GM21447 (cell line): ENCODE measurements at regions not wholly inside any gene's neighbourhood (a gene's known extent, or its start where the extent isn't known, plus 50 kb on each side); places are given as distances from the start of the nearest gene placed in this dataset.

ENCODE experiments used
- ATAC-seq: cut with Tn5 transposase; IDR thresholded peaks from one replicate; pipeline ENCODE4 v1.9.1; 2021; ENCODE audit not compliant: unreplicated experiment

DNA sequence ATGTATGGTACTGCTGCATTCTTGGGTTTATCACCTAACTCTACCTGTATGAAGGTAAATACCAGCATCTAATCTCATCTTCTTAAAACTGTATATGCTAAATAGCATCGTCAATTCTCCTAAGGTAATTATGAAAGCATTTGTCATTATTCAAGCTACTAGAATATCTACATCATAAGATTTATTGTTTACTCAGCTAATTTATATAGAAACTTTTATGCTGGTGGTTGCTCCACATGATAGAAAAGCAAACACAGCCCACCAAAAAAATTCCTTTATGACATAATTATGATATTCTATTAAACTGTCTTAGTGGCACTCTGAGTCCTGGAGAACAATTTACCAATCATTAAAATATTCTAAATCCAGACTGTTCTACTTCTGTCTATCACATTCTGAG lies 1226.1 kb upstream of the NRXN1 start:
- ATAC-seq, result no peak

DNA sequence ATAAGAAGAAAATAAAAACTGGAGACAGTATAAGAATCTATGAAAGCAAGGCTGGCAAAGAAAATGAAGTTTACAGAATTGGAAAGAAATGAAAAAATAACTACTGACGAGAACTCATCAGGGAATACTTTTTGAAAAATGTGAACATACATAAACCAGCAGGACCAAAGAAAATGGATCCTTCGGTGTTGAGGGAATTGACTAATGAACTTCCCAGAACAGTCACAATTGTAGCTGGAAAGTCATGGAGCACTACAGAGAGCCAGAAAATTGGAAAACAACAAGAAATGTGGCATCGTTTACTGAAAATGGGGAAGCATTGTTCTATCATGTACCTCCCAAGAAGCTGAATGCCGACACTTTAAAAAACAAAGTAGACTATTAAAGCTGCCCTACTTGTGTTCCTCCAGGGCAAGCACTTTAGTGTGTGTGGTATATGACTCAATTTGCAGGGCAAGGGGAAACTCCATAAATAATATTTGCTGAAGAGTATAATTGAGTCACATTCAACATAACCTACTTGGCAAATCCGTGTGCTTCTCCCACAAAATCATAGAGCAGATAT lies 1221.6 kb upstream of the NRXN1 start:
- ATAC-seq, result no peak

DNA sequence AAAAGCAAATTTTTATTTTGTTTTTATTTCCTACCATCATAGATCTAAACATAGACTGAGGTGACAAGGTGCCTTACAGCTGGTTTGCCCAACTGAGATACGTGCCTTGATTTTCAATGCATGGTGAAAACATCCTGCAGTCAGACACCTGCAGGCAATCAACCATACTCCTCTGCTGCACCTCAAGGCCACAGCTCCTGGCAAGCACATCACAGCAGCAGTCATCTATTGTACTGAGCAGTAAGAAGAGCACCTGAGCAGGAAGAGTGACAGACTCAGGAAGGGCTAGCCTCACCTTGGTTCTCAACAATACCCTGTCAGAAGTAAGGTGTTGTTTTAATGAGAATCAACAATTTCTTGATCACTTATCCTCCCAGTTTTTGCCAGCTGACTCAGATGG lies 1206.8 kb upstream of the NRXN1 start:
- ATAC-seq, result no peak

DNA sequence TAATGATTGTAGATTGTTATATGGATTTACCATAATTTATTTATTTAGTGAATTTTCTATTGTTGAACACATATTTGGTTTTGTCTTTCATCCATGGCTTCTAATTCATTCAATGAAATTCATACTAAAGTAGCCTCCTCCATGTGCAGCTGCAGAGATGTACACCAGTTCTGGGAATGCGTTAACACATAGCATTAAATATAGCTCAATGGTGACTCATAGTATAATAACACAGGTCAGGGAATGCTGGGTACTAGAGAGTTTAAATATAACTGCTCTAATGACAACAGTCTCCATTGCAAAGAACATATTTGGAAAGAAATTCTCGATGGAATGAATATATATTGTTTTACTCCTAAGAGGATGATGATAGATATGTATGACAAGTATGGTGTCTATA lies 1190.2 kb upstream of the NRXN1 start:
- ATAC-seq, result no peak

DNA sequence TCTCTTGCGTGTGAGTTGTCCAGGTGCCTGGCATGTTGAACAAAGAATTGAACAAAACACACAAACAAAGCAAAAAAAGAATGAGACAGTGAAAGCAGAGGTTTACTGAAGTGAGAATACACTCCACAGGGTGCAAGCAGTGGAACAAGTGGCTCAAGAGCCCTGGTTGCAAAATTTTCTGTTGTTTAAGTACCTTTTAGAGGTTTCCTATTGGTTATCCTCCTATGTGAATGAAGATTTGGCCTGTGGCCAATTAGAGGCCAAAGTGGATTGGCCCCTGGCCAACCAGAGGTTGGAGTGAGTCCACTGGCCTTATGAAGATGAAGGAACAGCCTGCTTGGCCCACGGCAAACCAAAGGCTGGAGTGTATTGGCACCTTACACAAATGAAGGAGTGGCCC lies 1188.5 kb upstream of the NRXN1 start:
- no peak for ATAC-seq

DNA sequence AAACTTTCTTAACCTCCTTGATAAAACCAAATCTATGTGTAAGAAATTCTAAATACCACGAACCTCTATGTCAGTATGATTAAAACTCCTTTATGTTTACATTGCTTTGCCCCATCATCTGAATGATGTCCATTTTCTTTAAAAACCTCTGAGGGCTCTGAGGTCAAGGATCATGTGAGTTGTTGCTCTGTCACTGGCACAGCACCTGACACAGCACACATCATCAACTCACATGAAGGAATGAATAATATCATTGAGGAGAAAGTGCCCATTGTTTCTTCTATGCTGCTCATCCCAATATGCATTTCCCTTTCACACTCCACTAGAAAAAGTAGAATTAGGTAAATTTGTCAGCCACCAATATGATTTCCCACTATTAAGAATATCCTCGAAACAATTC lies 1178.7 kb upstream of the NRXN1 start:
- no peak for ATAC-seq

DNA sequence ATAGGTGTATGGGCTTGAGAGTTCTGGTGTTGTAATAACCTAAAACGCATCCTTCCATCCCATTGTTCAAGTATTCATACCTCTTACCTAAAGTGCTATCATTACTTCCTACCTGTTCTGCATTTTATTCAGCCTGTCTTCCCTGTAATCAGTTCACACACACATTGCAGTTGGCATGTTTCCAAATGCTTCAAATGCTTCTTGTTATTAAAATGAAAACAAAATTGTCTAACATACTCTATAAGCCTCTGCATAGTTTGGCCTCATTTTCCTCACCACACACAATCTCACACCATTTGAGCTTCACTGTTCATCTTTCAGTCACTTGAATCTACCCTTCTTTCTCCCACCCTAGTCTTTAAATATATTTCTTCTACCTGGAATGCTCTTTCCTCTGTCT lies 1178.2 kb upstream of the NRXN1 start:
- ATAC-seq, result no peak

DNA sequence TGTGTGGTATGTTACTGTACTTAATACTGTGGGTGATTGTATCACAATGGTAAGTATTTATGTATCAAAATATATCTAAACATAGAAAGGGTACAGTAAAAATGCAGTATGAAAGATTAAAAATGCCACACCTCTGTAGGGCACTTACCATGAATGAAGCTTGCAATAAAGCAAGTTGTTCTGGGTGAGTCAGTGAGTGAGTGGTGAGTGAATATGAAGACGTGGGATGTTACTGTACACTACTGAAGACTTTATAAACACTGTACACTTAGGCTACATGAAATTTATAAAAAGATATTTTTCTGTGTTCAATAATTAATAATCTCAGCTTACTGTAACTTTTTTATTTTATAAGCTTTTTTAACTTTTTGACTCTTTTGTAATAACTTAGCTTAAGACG lies 1162.4 kb upstream of the NRXN1 start:
- ATAC-seq, result no peak

DNA sequence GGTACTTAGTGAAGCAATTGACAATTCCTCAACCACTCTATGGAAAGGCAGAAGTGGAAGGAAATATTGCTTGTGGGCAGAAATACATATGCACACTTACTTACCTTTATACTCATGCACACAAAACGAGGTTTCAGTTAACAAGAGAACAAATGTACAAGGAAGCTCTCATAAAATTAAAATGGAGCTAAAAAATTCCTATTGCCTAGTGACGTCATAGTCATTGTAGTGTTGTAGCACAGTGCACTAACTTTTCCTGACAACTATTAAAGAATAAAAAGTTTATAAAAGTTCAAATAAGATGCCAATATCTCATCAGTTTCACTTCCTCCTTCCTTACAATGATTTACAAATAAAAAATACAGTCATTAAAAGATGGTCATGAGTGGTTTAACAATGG lies 1161.9 kb upstream of the NRXN1 start:
- ATAC-seq, result no peak

DNA sequence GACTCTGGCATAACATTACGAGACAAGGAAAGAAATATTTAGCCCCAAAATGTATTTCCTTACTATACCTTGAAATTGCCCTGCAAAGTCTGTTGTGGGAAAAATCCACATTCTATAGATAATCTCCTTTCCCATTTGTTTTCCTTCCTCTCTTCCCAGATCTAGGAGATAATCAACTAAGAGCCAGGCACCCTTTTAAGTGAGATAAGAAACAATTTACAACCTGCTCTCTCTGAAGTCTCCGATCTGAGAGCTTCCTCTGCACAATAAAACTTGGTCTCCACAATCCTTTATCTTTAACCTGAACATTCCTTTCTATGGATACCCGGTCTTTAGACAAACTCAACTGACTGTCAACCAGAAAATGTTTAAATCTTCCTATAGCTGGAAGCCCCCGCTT lies 1160.7 kb upstream of the NRXN1 start:
- ATAC-seq, result no peak

DNA sequence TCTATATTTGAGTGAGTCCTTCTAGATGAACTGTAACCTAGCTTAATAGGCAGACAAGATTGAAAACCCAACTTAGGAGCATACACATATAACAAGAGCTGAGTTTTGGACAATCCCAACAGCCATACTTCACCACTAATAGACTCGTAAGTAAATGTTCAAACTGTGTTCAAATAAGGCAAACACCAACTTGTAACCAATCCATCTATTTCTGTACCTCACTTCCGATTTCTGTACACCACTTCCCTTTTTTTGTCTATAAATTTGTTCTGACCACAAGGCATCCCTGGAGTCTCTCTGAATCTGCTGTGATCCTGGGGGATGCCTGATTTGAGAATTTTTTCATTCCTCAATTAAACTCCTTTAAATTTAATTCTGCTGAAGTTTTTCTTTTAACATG lies 1149.1 kb upstream of the NRXN1 start:
- ATAC-seq, result no peak

DNA sequence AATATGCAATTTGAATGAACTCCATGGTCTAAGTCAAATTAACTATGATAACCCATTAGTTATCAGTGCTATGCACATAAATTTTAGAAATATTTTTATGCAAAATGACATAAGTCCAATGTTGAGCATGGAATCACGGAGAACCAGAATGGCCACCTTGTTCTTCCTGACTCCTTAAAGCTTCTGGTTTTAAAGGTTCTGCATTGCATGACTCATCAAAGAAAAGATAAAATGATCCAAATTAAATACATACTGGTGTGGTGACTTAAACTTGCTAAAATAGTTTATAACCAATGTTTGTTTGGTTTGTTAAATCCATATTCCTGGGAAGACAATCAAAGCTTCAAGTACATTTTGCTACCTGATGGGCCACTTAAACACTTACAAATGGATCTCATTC lies 1146.9 kb upstream of the NRXN1 start:
- ATAC-seq, result no peak

DNA sequence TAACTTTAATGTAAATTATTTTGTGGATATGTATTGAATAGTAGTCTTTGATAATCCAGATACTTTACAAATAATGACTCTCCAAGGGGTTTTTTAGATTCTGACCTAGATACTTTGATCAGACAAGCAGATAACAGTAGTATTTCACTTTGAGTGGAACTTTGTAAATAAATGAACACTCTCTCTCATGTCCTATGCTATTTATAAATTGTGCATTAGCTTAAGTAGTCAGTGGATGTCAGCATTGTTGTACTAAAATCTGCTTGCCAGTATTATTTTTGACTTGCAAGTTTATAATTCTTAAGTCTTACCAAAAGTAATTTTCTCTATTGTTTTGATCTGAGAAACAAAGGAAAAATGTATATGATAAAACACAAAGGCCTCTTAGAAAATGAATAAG lies 1113.1 kb upstream of the NRXN1 start:
- ATAC-seq, result no peak

DNA sequence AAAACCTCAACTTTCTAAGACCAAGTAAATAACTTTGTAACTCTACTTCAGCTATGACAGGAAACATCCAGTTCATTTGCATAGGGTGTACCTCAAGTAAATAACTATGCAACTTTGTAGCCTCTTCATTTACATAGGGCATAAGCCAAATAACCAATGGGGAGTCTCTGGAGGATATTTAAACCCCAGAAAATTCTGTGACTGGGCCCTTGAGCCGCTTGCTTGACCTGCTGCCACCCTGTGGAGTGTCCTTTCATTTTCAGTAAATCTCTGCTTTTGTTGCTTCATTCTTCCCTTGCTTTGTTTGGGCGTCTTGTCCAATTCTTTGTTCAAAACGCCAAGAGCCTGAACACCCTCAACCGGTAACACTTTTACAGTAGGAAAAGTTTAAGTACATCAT lies 1112.7 kb upstream of the NRXN1 start:
- no peak for ATAC-seq

DNA sequence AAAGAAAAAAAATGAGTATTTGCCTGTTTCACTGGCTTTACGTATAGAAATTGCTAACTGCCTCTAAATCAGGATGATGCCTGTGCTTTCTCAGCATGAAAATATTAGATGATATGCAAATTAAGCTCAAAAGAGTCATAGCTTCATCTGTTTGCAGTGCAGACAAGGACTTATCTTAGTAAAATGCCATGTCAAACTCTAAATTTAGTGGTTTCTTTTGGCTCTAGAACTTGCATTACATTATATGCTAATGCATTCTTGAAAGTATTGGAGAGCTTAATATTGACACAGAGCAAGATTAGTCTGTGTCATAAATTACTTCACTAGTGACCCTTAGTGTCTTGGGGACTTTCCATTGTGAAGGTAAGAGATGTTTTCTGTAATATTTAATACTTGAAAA lies 1109.1 kb upstream of the NRXN1 start:
- ATAC-seq, result no peak

DNA sequence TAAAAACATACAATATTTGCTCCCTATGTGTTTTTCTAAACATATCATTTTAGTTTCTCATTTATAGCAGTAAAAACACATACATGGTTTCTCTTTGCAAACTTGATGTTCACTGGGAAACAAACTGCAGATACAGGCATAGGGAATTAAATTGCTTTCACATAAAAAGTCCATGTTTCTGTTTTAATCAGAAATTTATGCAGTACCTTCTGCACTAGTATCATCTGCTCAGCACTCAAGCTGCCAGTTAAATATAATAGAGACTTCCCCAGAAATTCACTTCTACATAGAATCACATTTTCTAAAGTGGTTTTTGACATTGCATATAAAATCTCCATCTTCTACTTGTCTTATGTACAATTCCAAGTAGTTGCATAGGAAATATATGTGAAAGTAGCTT lies 1107.3 kb upstream of the NRXN1 start:
- ATAC-seq, result no peak

DNA sequence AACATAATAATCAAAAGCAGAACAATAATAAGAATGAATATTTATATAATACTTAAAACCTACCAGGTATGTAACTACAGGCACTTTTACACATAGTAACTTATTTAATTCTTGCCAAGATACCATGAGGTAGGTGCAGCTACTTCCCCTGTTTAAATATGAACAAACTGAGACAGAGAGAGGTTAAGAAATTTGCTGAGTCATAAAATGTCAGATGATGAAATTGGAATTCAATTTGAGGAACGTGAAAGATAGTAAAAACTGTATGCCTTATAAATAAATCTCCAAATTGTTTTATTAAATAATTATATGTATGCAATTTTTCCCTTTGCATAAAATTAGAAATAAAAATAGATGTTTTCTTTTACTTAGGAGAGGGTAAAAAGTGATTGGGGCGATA lies 1103.3 kb upstream of the NRXN1 start:
- no peak for ATAC-seq

DNA sequence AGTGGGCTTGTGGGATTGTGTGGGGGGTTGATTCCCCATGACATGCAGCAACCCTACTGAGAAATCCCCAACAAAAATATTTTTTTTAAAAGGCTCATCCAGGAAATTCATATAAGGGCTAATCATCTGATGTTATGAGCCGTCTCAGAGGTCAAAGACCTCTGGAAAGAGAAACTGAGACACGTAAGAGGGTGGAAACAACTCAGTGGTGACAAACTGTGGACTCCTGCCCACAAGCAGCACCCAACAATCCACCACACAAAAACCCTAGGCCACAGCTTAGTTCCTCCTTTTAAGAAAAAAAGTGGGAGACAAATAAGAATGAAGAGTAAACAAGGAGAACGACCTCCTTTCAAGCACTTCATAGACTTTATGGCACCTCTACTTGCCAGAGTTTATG lies 1096.1 kb upstream of the NRXN1 start:
- ATAC-seq, result no peak

DNA sequence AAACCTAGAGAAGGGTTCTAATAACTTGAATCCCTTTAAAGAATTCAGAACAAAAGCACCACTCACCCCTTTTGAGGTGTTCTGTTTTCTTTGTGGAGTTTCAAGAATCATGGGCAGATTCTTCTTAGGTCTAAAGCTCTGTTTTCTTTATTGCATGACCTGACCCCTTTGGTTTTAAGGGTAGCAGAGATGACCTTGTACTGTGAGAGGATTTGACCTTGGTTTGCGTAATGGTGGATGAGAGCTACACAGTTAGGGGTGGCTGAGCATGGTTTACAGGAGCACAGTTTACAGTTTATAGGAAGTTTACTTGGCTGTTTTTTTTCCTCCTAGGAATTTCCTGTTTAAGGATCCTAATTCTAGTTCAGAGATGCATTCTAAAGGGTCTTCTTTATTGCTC lies 1095.6 kb upstream of the NRXN1 start:
- ATAC-seq, result no peak

DNA sequence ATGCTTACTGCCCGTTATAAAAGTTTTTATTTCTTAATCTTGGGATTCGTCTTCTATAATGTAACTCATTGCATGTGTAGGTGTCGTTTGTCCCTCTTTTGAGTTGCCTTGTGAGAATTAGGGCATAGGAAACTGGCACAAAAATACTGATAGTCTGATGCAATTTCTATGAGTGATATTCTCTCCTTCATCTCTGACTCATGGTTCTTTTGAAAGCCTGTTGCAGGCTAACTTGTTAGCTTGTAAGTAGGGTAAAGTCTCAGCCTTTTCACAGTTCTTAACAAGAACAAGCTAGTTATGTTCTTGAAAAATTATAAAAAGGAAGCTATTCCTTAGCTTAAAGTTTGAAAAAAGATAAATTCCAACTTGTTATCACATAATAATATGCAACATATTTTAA lies 1085.4 kb upstream of the NRXN1 start:
- ATAC-seq, result no peak

DNA sequence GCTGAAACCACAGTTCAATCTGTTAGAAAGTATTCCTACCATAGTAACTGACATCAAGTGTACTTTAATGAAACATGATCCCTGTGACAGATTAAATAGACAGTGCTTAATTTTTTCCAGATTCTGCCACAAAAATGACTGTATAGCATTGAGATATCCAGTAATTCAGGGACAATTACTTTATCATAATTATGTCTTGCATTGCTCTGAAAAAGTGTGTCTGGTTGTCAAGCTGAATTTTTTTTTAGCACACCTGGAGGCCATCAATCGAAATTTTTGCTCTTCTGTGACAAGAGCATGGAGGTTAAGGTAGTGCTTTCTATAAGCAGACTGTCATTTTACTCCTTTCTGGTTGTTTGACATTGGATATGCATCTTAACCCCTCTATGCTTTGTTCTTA lies 1083.8 kb upstream of the NRXN1 start:
- no peak for ATAC-seq

DNA sequence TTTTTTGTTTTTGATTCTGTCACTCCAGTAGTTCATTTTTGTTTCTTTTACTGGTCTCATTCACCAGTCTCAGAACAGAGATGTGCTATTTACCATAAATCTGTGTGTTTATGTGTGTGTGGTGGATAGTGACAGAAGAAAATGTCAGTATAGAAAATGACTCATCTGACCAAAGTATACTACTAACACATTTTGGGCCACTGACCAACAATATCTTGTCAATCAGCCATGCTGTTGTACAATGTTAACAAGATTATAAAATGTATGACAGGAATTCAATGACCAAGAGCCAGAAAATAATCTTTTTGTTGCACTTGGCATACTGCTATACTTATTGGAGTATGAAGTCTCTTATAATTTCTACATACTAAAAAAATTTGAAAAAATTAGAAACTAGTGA lies 1081.4 kb upstream of the NRXN1 start:
- ATAC-seq, result no peak

DNA sequence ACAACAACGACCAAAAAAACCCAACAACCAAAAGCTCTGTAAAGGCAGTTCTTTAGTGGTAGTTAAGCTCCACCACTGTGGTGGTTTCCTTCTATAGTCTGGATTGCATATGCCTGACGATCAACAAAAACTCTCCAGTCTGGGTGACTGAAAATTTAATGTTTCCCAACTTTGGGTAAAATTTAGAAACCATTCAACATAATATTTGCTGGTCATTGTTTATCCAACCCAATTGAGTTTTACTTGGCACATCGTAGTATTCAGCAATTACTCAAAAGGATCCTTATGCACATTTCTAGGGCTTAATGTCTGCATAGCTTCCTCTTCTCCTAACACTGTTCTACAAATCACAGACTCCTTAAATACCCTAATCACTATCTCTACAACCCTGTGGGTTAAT lies 1080.2 kb upstream of the NRXN1 start:
- no peak for ATAC-seq

DNA sequence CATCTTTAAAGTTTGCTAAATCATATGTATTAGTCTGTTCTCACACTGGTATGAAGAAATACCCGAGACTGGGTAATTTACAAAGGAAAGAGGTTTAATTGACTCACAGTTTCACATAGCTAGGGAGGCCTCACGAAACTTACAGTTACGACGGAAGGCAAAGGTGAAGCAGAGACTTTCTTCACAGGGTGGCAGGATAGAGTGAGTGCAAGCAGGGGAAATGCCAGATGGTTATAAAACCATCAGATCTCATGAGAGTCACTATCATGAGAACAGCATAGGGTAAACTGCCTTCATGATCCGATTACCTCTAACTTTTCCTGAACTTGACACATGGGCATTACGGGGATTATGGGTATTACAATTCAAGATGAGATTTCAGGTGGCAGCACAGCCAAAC lies 1075.2 kb upstream of the NRXN1 start:
- no peak for ATAC-seq
